Suprapubic skin (tissue), 4 donors: ENCODE measurements at regions not wholly inside any gene's neighbourhood (a gene's known extent, or its start where the extent isn't known, plus 50 kb on each side); places are given as distances from the start of the nearest gene placed in this dataset.

Source experiments
- DNase-seq, 2 donors: peaks; one replicate each; pipeline ENCODE4 v3.0.0-alpha.2; 2019; ENCODE audit warnings: low spot score in 2 of 2
- H3K27ac ChIP-seq: fragments of 200-600 bp; sonication (generic); one replicate; pipeline ENCODE4 v1.5.1; 2019
- H3K27me3 ChIP-seq: fragments of 200-600 bp; sonication (generic); one replicate; pipeline ENCODE4 v1.5.1; 2019
- H3K36me3 ChIP-seq: fragments of 200-600 bp; sonication (generic); one replicate; pipeline ENCODE4 v1.5.1; 2019
- H3K4me1 ChIP-seq: fragments of 200-600 bp; sonication (generic); one replicate; pipeline ENCODE4 v1.5.1; 2019
- H3K4me3 ChIP-seq: fragments of 200-600 bp; sonication (generic); one replicate; pipeline ENCODE4 v1.5.1; 2019; ENCODE audit warnings: mild to moderate bottlenecking
- H3K9me3 ChIP-seq: fragments of 200-600 bp; sonication (generic); one replicate; pipeline ENCODE4 v1.5.1; 2019
- EP300 ChIP-seq: sonication (generic); formaldehyde crosslinking; IDR thresholded peaks from one replicate; pipeline ENCODE4 v1.6.1; 2017; ENCODE audit warnings: antibody characterized with exemption
- POLR2A ChIP-seq, 2 donors: fragments of 450-650 bp; IDR thresholded peaks; one replicate each; pipeline ENCODE4 v1.6.1; 2017; ENCODE audit warnings: antibody characterized with exemption in 2 of 2, mild to moderate bottlenecking in 2 of 2, moderate library complexity in 2 of 2
- POLR2AphosphoS5 ChIP-seq, 3 donors: sonication (generic); formaldehyde crosslinking; IDR thresholded peaks; one replicate each; pipeline ENCODE4 v1.6.1; 2017; ENCODE audit warnings: antibody characterized with exemption in 3 of 3
- whole genome bisulfite sequencing: methylation state at CpG from one replicate; pipeline ENCODE4 v1.1.5; 2018; 5-methylcytosine and 5-hydroxymethylcytosine counted together
- TF ChIP-seq, protein P1 (sequence below), 2 donors: fragments of 200-600 bp in 1 of 2; fragments of 450-650 bp in 1 of 2; sonication (generic) in 1 of 2; IDR thresholded peaks; one replicate each; pipeline ENCODE4 v1.5.1; 2016 to 2019; ENCODE audit warnings: antibody characterized with exemption in 2 of 2, mild to moderate bottlenecking in 1 of 2, moderate library complexity in 1 of 2

GRCh38 chr2:173652767-173653431, 298.2 kb downstream of the CDCA7 start:
- H3K9me3 ChIP-seq = no peaks in the 10 kb centered on the region
- no peaks in the 10 kb centered on the region for H3K36me3 ChIP-seq
- TF ChIP-seq EP300 (no peak), POLR2A (IDR thresholded peaks at IDR 0.05) (no peak), POLR2AphosphoS5 (IDR thresholded peaks at IDR 0.05) (no peak)
- TF ChIP-seq, protein P1, sequence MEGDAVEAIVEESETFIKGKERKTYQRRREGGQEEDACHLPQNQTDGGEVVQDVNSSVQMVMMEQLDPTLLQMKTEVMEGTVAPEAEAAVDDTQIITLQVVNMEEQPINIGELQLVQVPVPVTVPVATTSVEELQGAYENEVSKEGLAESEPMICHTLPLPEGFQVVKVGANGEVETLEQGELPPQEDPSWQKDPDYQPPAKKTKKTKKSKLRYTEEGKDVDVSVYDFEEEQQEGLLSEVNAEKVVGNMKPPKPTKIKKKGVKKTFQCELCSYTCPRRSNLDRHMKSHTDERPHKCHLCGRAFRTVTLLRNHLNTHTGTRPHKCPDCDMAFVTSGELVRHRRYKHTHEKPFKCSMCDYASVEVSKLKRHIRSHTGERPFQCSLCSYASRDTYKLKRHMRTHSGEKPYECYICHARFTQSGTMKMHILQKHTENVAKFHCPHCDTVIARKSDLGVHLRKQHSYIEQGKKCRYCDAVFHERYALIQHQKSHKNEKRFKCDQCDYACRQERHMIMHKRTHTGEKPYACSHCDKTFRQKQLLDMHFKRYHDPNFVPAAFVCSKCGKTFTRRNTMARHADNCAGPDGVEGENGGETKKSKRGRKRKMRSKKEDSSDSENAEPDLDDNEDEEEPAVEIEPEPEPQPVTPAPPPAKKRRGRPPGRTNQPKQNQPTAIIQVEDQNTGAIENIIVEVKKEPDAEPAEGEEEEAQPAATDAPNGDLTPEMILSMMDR (IDR thresholded peaks at IDR 0.05) = no peak
- 51% methylated on average over 10 of the region's 10 CpGs for WGBS
- no peak for DNase-seq
- H3K27me3 ChIP-seq = no peaks in the 10 kb centered on the region
- peaks cover 28% of the 10 kb centered on the region for H3K4me1 ChIP-seq
- H3K27ac ChIP-seq = peak overlapping the region; percentile 45
- H3K4me3 ChIP-seq = no peak overlapping the region

DNA sequence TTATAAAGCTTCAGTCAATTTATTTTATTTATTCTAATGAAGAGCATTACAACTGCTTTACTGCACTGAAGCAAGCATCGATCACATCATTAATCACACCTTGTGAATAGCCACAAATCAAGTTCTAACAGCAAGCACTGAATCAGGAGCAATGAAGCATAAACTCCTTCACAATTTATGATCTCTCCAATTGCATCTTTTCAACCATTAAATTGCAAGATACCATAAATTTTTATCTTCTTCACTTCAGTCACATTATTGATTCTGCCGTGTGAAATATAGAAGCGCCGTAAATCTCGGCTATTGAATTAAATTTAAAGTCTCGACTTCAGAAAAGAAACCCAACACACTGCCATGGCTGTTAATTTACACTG, 298.7 kb downstream of the CDCA7 start:
- no peaks in the 10 kb centered on the region for H3K27me3 ChIP-seq
- peak overlapping the region; percentile 43 for H3K27ac ChIP-seq
- peaks cover 27% of the 10 kb centered on the region for H3K4me1 ChIP-seq
- no peak overlapping the region for H3K4me3 ChIP-seq
- DNase-seq = no peak
- WGBS = 77% methylated on average over 6 of the region's 6 CpGs
- no peaks in the 10 kb centered on the region for H3K9me3 ChIP-seq
- TF ChIP-seq, protein P1 (IDR thresholded peaks at IDR 0.05) = no peak
- TF ChIP-seq POLR2A (IDR thresholded peaks at IDR 0.05) = no peak
- TF ChIP-seq EP300 = no peak
- no peak for TF ChIP-seq POLR2AphosphoS5 (IDR thresholded peaks at IDR 0.05)
- H3K36me3 ChIP-seq = no peaks in the 10 kb centered on the region

- WGBS = 47% methylated on average over 10 of the region's 10 CpGs
- H3K36me3 ChIP-seq = no peaks in the 10 kb centered on the region
- H3K27me3 ChIP-seq = no peaks in the 10 kb centered on the region
- H3K4me3 ChIP-seq = peak overlapping the region; percentile 19
- H3K9me3 ChIP-seq = no peaks in the 10 kb centered on the region
- TF ChIP-seq POLR2AphosphoS5 (IDR thresholded peaks at IDR 0.05) (no peak), POLR2A (IDR thresholded peaks at IDR 0.05) (no peak), EP300 (no peak)
- TF ChIP-seq, protein P1 (IDR thresholded peaks at IDR 0.05) = no peak
- H3K27ac ChIP-seq = peak overlapping the region; percentile 75
- no peak for DNase-seq
- H3K4me1 ChIP-seq = peaks cover 26% of the 10 kb centered on the region
Measured at GRCh38 chr2:173654161-173654895, 299.7 kb downstream of the CDCA7 start.

DNA sequence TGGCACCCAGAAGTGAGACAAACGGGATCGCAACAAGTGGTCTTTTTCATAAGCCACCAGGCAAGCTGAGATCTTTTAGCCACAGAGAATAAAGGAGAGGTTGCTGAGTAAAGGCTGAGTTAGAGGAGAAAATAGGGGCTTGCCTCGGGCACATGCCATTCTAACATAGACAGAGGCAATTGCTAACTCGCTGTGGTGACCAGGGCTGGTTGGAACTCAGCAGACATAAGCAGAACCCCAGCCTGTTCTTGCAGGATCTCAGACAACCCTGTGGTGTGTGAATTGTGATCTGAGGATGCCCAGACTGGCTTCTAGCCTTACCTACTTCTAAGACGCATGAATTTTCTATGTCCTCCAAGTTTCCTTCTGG, 300.2 kb downstream of the CDCA7 start:
- 67% methylated on average over 5 of the region's 5 CpGs for WGBS
- Histone ChIP-seq H3K9me3 (no peaks in the 10 kb centered on the region), H3K27me3 (no peaks in the 10 kb centered on the region), H3K4me3 (no peak overlapping the region), H3K36me3 (no peaks in the 10 kb centered on the region), H3K27ac (peak overlapping the region; percentile 75), H3K4me1 (peaks cover 26% of the 10 kb centered on the region)
- TF ChIP-seq EP300 (no peak), POLR2AphosphoS5 (IDR thresholded peaks at IDR 0.05) (no peak), POLR2A (IDR thresholded peaks at IDR 0.05) (no peak)
- TF ChIP-seq, protein P1 (IDR thresholded peaks at IDR 0.05) = no peak
- DNase-seq = no peak

- WGBS = 96% methylated on average over 1 of the region's 1 CpG
- Histone ChIP-seq H3K27ac (no peak overlapping the region), H3K36me3 (no peaks in the 10 kb centered on the region), H3K4me3 (no peak overlapping the region), H3K27me3 (no peaks in the 10 kb centered on the region), H3K4me1 (peaks cover 26% of the 10 kb centered on the region), H3K9me3 (no peaks in the 10 kb centered on the region)
- no peak for DNase-seq
- TF ChIP-seq, protein P1 (IDR thresholded peaks at IDR 0.05) = no peak
- no peak for TF ChIP-seq EP300
- TF ChIP-seq POLR2AphosphoS5 (IDR thresholded peaks at IDR 0.05) = no peak
- no peak for TF ChIP-seq POLR2A (IDR thresholded peaks at IDR 0.05)
Measured at GRCh38 chr2:173656086-173656485, 301.4 kb downstream of the CDCA7 start.
